Thymus (tissue), 11 donors: ENCODE measurements at regions not wholly inside any gene's neighbourhood (a gene's known extent, or its start where the extent isn't known, plus 50 kb on each side); places are given as distances from the start of the nearest gene placed in this dataset.

Experiments used
- DNase-seq, 9 donors: peaks; one replicate each; pipeline ENCODE4 v3.0.0-alpha.2; 2013; ENCODE audit warnings: low spot score in 9 of 9, low read depth in 6 of 9, missing footprints in 1 of 9
- H3K27ac ChIP-seq, 2 donors: one replicate each; pipeline ENCODE4 v1.5.1; 2013; ENCODE audit warnings: control low read depth in 1 of 2, low read depth in 1 of 2, low read length in 1 of 2, mild to moderate bottlenecking in 1 of 2, moderate library complexity in 1 of 2
- H3K27me3 ChIP-seq, 2 donors: one replicate each; pipeline ENCODE4 v1.5.1; 2013; ENCODE audit warnings: low read length in 1 of 2; ENCODE audit not compliant: control insufficient read depth in 2 of 2, insufficient read depth in 1 of 2
- H3K36me3 ChIP-seq, 2 donors: one replicate each; pipeline ENCODE4 v1.5.1; 2013; ENCODE audit warnings: low read length in 1 of 2, mild to moderate bottlenecking in 1 of 2, moderate library complexity in 1 of 2; ENCODE audit not compliant: control insufficient read depth in 2 of 2, insufficient read depth in 2 of 2
- H3K4me1 ChIP-seq, 2 donors: one replicate each; pipeline ENCODE4 v1.5.1; 2013; ENCODE audit warnings: low read length in 2 of 2; ENCODE audit not compliant: control insufficient read depth in 2 of 2, insufficient read depth in 2 of 2
- H3K4me3 ChIP-seq, 2 donors: one replicate each; pipeline ENCODE4 v1.5.1; 2013; ENCODE audit warnings: low read length in 2 of 2, control low read depth in 1 of 2, mild to moderate bottlenecking in 1 of 2
- H3K9me3 ChIP-seq, 2 donors: one replicate each; pipeline ENCODE4 v1.5.1; 2013; ENCODE audit warnings: low read length in 1 of 2, mild to moderate bottlenecking in 1 of 2; ENCODE audit not compliant: control insufficient read depth in 2 of 2, insufficient read depth in 1 of 2
- WGBS: extraction: QIAGEN DNeasy Blood & Tissue Kit; methylation state at CpG from one replicate; pipeline ENCODE4 v1.1.7; 2013; 5-methylcytosine and 5-hydroxymethylcytosine counted together
- donor health status: healthy.

DNA sequence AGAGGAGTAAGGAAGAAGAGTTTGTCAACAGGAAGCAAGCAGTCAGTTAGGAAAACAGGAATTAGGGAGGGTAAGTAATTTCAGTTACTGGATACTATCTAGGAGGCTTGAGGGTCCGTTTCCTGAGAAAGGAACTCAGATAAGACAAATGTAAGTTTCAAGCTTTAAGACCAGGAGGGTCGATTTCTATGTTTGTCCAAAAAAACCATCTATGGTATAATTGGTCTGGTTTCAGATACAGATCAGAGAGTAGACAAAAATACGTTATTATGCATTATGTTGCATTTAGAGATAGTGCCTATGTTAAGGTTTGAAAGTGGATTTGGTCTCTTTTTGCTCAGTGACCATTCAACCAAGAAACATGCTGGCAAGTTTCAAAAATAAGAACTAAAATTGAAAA lies 789.6 kb upstream of the PCDH20 start:
- no peak overlapping the region for H3K27ac ChIP-seq
- WGBS: 76% methylated on average over 3 of the region's 3 CpGs
- H3K4me3 ChIP-seq: no peak overlapping the region
- H3K4me1 ChIP-seq: no peaks in the 10 kb centered on the region
- H3K9me3 ChIP-seq: peaks cover 0 to 3% of the 10 kb centered on the region in 2 donors
- DNase-seq: no peak
- no peaks in the 10 kb centered on the region for H3K36me3 ChIP-seq
- no peaks in the 10 kb centered on the region for H3K27me3 ChIP-seq

- WGBS: 86% methylated on average over 3 of the region's 3 CpGs
- Histone ChIP-seq H3K4me1 (no peaks in the 10 kb centered on the region), H3K9me3 (no peaks in the 10 kb centered on the region), H3K27ac (no peak overlapping the region), H3K4me3 (no peak overlapping the region), H3K27me3 (no peaks in the 10 kb centered on the region), H3K36me3 (no peaks in the 10 kb centered on the region)
- DNase-seq: no peak
Observed at GRCh38 chr13:62194371-62194770, 778.7 kb upstream of the PCDH20 start.

DNA sequence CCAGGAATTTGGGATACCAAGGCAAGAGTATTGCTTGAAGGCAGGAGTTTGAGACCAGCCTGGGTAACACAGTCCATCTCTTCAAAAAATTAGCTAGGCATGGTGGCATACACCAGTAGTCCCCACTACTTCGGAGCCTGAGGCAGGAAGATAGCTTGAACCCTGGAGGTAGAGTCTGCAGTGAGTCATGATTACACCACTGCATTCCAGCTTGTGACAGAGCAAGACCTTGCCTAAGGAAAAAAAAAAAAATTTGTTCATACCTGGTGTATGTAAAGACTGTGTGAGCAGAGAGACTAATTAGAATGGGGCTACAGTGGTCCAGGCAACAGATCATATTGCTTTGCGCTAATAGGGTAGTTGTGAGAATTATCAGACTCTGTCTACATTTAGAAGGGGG lies 778.3 kb upstream of the PCDH20 start:
- DNase-seq: no peak
- no peaks in the 10 kb centered on the region for H3K27me3 ChIP-seq
- no peaks in the 10 kb centered on the region for H3K9me3 ChIP-seq
- H3K4me3 ChIP-seq: no peak overlapping the region
- H3K4me1 ChIP-seq: no peaks in the 10 kb centered on the region
- no peak overlapping the region for H3K27ac ChIP-seq
- no peaks in the 10 kb centered on the region for H3K36me3 ChIP-seq
- 85% methylated on average over 2 of the region's 2 CpGs for WGBS

DNA sequence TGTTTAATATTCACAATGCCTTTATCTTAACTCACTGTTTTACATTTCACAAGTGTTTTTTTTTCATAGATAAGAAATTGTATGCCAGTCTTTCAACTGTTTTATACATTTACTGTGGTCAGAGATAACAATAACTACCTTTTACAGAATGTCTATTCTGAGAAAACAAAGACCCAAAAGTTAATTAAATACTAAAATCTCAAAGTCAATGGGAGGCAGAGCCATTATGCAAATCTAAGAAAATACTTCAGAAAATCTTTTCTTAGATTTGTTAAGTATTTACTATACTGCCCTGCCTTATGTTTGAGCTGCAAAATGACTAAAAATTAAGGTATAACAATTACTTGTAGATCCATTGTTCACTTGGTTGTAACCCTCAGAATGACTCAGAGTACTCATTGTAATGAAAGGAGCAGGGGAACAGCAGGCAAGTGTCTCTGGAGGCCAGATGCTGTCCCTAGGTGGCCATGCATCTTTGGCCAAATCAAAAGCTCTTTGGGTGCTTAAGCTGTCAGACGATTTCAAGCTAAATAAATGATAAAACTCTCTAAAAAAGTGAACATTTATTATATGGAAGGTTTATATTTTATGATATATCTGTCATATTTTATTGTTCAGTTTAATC lies 770.1 kb upstream of the PCDH20 start:
- Histone ChIP-seq H3K9me3 (no peaks in the 10 kb centered on the region), H3K4me3 (no peak overlapping the region), H3K36me3 (no peaks in the 10 kb centered on the region), H3K27me3 (no peaks in the 10 kb centered on the region), H3K27ac (no peak overlapping the region), H3K4me1 (no peaks in the 10 kb centered on the region)
- 52% methylated on average over 1 of the region's 1 CpG for WGBS
- DNase-seq: no peak

DNA sequence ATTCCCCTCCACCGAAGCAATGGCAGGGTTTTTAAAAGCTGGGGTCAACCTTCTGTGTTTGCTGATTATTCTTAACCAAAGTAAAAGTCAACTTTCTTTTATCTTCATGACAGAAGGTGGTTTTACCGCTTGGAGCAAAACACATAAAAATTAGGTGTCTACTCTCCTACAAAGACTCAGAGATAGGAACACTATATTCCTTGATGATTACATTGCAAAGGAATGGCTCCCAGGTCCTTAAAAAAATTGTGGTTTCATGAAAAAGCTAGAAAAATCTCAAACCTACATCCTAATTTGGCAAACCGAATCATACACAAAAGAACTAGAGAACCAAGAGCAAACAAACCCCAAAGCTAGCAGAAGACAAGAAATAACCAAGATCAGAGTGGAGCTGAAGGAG lies 760.4 kb upstream of the PCDH20 start:
- Histone ChIP-seq H3K4me3 (no peak overlapping the region), H3K27me3 (no peaks in the 10 kb centered on the region), H3K4me1 (no peaks in the 10 kb centered on the region), H3K9me3 (no peaks in the 10 kb centered on the region), H3K36me3 (no peaks in the 10 kb centered on the region), H3K27ac (no peak overlapping the region)
- WGBS: 90% methylated on average over 3 of the region's 3 CpGs
- DNase-seq: no peak

GRCh38 chr13:62173958-62174357 lies 758.3 kb upstream of the PCDH20 start:
- Histone ChIP-seq H3K4me1 (no peaks in the 10 kb centered on the region), H3K4me3 (no peak overlapping the region), H3K27ac (no peak overlapping the region), H3K36me3 (no peaks in the 10 kb centered on the region), H3K9me3 (no peaks in the 10 kb centered on the region), H3K27me3 (no peaks in the 10 kb centered on the region)
- no peak for DNase-seq

DNA sequence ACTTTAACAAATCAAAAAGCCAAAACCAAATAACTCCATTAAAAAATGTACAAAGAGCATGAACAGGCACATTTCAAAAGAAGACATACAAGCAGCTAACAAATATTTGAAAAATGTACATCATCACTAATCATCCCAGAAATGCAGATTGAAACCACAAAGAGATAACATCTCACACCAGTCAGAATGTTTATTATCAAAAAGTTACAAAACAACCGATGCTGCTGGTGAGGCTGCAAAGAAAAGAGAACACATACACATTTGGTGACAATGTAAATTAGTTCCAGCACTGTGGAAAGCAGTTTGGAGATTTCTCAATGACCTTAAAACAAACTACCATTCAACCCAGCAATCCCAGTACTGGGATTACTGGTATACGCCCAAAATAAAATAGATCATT lies 756.0 kb upstream of the PCDH20 start:
- H3K9me3 ChIP-seq: peaks cover 0 to 13% of the 10 kb centered on the region in 2 donors
- H3K4me3 ChIP-seq: no peak overlapping the region
- H3K27ac ChIP-seq: no peak overlapping the region
- H3K27me3 ChIP-seq: no peaks in the 10 kb centered on the region
- WGBS: 97% methylated on average over 2 of the region's 2 CpGs
- no peak for DNase-seq
- no peaks in the 10 kb centered on the region for H3K4me1 ChIP-seq
- H3K36me3 ChIP-seq: no peaks in the 10 kb centered on the region

- WGBS: 98% methylated on average over 13 of the region's 13 CpGs
- Histone ChIP-seq H3K36me3 (no peaks in the 10 kb centered on the region), H3K4me3 (no peak overlapping the region), H3K9me3 (peaks cover 0 to 16% of the 10 kb centered on the region in 2 donors), H3K27ac (no peak overlapping the region), H3K27me3 (no peaks in the 10 kb centered on the region), H3K4me1 (no peaks in the 10 kb centered on the region)
- DNase-seq: no peak
Observed at GRCh38 chr13:62168891-62169290, 753.2 kb upstream of the PCDH20 start.

- H3K27ac ChIP-seq: no peak overlapping the region
- H3K9me3 ChIP-seq: peaks cover 0 to 16% of the 10 kb centered on the region in 2 donors
- DNase-seq: no peak
- WGBS: 90% methylated on average over 12 of the region's 12 CpGs
- no peak overlapping the region for H3K4me3 ChIP-seq
- H3K27me3 ChIP-seq: no peaks in the 10 kb centered on the region
- H3K4me1 ChIP-seq: no peaks in the 10 kb centered on the region
- H3K36me3 ChIP-seq: no peaks in the 10 kb centered on the region
Observed at GRCh38 chr13:62167650-62168172, 752.1 kb upstream of the PCDH20 start.
